ENCODE measurements at regions not wholly inside any gene's neighbourhood (a gene's known extent, or its start where the extent isn't known, plus 50 kb on each side); places are given as distances from the start of the nearest gene placed in this dataset.

DNA sequence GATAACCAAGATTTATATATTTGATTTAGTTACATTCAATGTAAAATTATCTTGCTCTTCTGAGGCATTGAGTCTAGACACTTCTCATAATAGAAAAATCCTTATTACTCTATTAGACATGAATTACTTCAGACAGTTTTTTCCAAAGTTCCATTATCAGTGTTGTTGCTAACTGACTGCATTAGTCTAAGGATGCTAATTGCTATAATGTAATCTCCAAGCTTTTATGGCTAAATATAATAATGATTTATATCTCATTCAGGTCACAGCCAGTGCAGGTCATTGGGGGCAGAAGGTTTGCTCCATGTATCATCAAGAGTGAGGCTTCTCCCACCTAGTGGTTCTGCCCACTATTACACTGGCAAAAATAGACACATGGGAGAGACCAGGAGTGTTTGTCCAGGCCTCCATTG lies 377.2 kb upstream of the DDI1 start:
- ChIA-PET CTCF (interaction anchor here (1.1 to 1.2 kb wide), 3 partner anchors 11 to 23 kb away, joined by 3 to 4 read pairs (median 3); no protein-coding TSS in a partner anchor), POLR2A (no interaction called here)
- no peak for DNase-seq (ENCODE audit: extremely low spot score)
- TF ChIP-seq, protein P1, sequence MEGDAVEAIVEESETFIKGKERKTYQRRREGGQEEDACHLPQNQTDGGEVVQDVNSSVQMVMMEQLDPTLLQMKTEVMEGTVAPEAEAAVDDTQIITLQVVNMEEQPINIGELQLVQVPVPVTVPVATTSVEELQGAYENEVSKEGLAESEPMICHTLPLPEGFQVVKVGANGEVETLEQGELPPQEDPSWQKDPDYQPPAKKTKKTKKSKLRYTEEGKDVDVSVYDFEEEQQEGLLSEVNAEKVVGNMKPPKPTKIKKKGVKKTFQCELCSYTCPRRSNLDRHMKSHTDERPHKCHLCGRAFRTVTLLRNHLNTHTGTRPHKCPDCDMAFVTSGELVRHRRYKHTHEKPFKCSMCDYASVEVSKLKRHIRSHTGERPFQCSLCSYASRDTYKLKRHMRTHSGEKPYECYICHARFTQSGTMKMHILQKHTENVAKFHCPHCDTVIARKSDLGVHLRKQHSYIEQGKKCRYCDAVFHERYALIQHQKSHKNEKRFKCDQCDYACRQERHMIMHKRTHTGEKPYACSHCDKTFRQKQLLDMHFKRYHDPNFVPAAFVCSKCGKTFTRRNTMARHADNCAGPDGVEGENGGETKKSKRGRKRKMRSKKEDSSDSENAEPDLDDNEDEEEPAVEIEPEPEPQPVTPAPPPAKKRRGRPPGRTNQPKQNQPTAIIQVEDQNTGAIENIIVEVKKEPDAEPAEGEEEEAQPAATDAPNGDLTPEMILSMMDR (IDR thresholded peaks at IDR 0.05; ENCODE audit: control extremely low read depth, extremely low read depth, low read depth, missing control alignments), result peak; percentile 9

DNA sequence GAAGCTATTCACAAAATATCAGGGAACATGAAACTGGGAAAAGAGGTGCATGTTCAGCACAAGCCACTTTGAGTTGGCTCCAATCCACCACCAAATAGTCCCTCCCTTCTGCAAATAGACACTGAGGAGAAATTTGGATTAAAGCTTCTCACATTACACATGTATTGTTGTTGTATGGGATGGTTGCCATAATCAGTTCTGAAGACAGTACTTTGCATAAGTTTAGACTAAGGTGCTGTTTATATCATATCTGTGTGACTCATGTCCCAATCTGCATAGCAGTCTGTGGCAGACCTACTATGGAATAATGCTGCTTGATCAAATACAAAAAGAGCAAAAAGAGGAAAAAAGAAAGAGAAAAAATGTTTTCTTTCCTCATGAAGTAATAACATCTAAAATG lies 376.7 kb upstream of the DDI1 start:
- ChIA-PET CTCF (interaction anchor here (1.1 to 1.2 kb wide), 4 partner anchors 10 to 22 kb away, joined by 3 to 4 read pairs (median 3); no protein-coding TSS in a partner anchor), POLR2A (no interaction called here)
- TF ChIP-seq, protein P1 (IDR thresholded peaks at IDR 0.05; ENCODE audit: control extremely low read depth, extremely low read depth, low read depth, missing control alignments), result no peak
- DNase-seq (ENCODE audit: extremely low spot score), result no peak

DNA sequence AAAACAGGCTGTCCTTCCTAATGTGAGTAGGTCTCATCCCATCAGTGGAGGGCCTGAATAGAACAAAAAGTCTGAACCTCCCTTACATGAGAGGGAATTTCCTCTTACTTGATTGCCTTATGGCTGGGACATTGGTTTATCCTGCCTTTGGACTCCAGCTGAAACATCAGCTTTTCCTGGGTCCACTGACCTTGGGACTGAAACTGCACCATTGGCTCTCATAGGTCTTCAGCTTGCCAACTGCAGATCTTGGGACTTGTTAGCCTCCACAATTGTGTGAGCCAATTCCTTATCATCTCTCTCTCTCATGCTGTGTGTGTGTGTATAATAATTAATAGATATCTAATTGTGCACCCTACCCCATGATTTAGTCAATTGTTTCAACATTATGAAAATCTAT lies 375.3 kb upstream of the DDI1 start:
- DNase-seq (ENCODE audit: extremely low spot score), result no peak
- TF ChIP-seq, protein P1 (IDR thresholded peaks at IDR 0.05; ENCODE audit: control extremely low read depth, extremely low read depth, low read depth, missing control alignments), result no peak
- CTCF ChIA-PET, result interaction anchor here (1.0 to 1.6 kb wide), 4 partner anchors 11 to 43 kb away, joined by 3 read pairs; no protein-coding TSS in a partner anchor
- POLR2A ChIA-PET, result no interaction called here

DNA sequence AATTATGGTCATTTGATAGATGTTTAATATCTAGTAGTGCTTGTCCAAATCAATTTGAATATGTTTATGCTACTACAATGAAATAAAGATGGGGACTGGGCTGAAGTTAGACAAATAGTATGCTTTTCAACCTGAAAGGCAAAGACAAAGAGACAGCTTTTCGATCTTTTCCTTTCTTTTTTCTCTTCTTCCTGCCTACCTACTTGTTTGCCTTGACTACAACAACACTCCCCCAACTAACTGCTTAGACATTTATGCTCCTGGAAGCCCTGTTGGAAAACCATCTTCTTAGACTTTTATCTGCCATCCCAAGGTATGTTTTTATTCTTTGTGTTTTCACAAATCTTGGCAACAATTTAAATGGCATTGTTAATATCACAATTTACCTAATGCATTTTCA lies 374.4 kb upstream of the DDI1 start:
- ChIA-PET CTCF (interaction anchor here (1.0 to 1.6 kb wide), 6 partner anchors 9 to 60 kb away, joined by 3 to 6 read pairs (median 3); no protein-coding TSS in a partner anchor), POLR2A (no interaction called here)
- TF ChIP-seq, protein P1 (IDR thresholded peaks at IDR 0.05; ENCODE audit: control extremely low read depth, extremely low read depth, low read depth, missing control alignments), result no peak
- no peak for DNase-seq (ENCODE audit: extremely low spot score)

DNA sequence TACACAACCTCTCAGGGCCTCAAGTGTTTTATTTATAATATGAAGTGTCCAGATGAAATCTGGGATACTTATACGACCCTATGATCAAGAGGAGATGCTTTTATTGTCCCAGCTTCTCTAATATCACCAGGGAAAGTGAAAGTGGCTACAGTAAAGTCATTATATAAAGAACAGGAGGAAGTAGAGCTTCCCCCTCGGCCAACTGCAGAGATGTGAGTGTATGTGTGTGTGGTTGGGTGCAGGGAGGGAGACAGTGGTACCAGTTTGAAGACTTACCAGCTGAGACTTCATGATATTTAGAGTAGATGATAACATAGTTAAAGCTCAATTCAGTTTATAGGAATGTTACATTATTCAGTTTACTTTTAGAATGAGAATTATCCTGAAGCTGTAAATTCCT lies 373.6 kb upstream of the DDI1 start:
- DNase-seq (ENCODE audit: extremely low spot score), result no peak
- ChIA-PET CTCF (interaction anchor here (1.0 to 1.6 kb wide), 6 partner anchors 8 to 61 kb away, joined by 3 to 6 read pairs (median 3); no protein-coding TSS in a partner anchor), POLR2A (no interaction called here)
- TF ChIP-seq, protein P1 (IDR thresholded peaks at IDR 0.05; ENCODE audit: control extremely low read depth, extremely low read depth, low read depth, missing control alignments), result no peak

DNA sequence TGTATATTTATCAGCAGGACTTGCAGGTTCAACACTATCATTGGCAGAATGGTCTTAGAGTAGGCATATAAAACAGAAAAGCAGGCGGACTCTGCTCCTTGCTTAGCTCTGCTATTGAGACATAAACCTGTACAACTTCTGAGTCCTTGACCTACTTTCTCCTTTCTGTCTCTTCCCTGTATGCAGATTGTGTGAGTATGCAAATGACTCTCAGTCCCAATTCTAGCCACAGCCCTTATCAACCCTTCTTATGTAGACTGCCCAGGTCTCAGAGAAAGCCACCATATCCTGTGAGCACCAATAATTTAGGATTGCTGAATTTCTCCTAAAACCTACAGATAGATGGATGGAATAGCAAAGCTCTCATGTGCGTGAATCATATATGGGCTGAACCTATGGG lies 367.6 kb upstream of the DDI1 start:
- CTCF ChIA-PET, result interaction anchor here (3.3 kb wide), 1 partner anchor 13 kb away, joined by 28 read pairs; no protein-coding TSS in a partner anchor
- DNase-seq (ENCODE audit: extremely low spot score), result no peak
- POLR2A ChIA-PET, result no interaction called here
- TF ChIP-seq, protein P1 (IDR thresholded peaks at IDR 0.05; ENCODE audit: control extremely low read depth, extremely low read depth, low read depth, missing control alignments), result no peak
